Osteocyte (in vitro differentiated cells): ENCODE measurements at regions not wholly inside any gene's neighbourhood (a gene's known extent, or its start where the extent isn't known, plus 50 kb on each side); places are given as distances from the start of the nearest gene placed in this dataset.

Experiments
- DNase-seq: peaks from one replicate; pipeline ENCODE4 v3.0.0; 2021; ENCODE audit warnings: mixed read lengths; ENCODE audit not compliant: unreplicated experiment; ENCODE audit errors: extremely low spot score
- H3K27ac Mint-ChIP-seq: one replicate; pipeline ENCODE4 v1.8.0; 2021; ENCODE audit warnings: mild to moderate bottlenecking, mixed read lengths; ENCODE audit not compliant: unreplicated experiment
- H3K27me3 Mint-ChIP-seq: one replicate; pipeline ENCODE4 v1.8.0; 2021; ENCODE audit warnings: mixed read lengths; ENCODE audit not compliant: unreplicated experiment
- H3K36me3 Mint-ChIP-seq: one replicate; pipeline ENCODE4 v1.8.0; 2021; ENCODE audit warnings: mixed read lengths; ENCODE audit not compliant: unreplicated experiment
- H3K4me1 Mint-ChIP-seq: one replicate; pipeline ENCODE4 v1.8.0; 2021; ENCODE audit warnings: mixed read lengths; ENCODE audit not compliant: unreplicated experiment
- H3K4me3 Mint-ChIP-seq: one replicate; pipeline ENCODE4 v1.8.0; 2021; ENCODE audit warnings: mild to moderate bottlenecking, moderate library complexity, mixed read lengths; ENCODE audit not compliant: unreplicated experiment
- H3K9me3 Mint-ChIP-seq: one replicate; pipeline ENCODE4 v1.8.0; 2021; ENCODE audit warnings: mixed read lengths; ENCODE audit not compliant: unreplicated experiment
- CTCF ChIP-seq: fragments of 200-600 bp; sonication (generic); IDR thresholded peaks from 2 replicates; pipeline ENCODE4 v1.5.0; 2021; ENCODE audit warnings: antibody characterized with exemption, mild to moderate bottlenecking, moderate library complexity

- Mint-ChIP-seq H3K9me3 (no peaks in the 10 kb centered on the region), H3K36me3 (no peaks in the 10 kb centered on the region), H3K27me3 (peaks cover 3% of the 10 kb centered on the region), H3K4me1 (no peaks in the 10 kb centered on the region), H3K27ac (no peak overlapping the region), H3K4me3 (no peak overlapping the region)
- no peak for TF ChIP-seq CTCF
- no peak for DNase-seq
Observed at GRCh38 chr2:176845718-176846117, 366.9 kb upstream of the HNRNPA3 start.

GRCh38 chr2:176847575-176847974, 365.0 kb upstream of the HNRNPA3 start:
- Mint-ChIP-seq H3K27me3 (peaks cover 3% of the 10 kb centered on the region), H3K4me1 (no peaks in the 10 kb centered on the region), H3K36me3 (no peaks in the 10 kb centered on the region), H3K27ac (no peak overlapping the region), H3K4me3 (no peak overlapping the region), H3K9me3 (no peaks in the 10 kb centered on the region)
- TF ChIP-seq CTCF, result no peak
- no peak for DNase-seq

- peaks cover 3% of the 10 kb centered on the region for H3K27me3 Mint-ChIP-seq
- H3K4me3 Mint-ChIP-seq, result no peak overlapping the region
- no peaks in the 10 kb centered on the region for H3K9me3 Mint-ChIP-seq
- H3K27ac Mint-ChIP-seq, result no peak overlapping the region
- DNase-seq, result no peak
- H3K4me1 Mint-ChIP-seq, result no peaks in the 10 kb centered on the region
- no peaks in the 10 kb centered on the region for H3K36me3 Mint-ChIP-seq
- no peak for TF ChIP-seq CTCF
Observed at GRCh38 chr2:176848844-176849243, 363.8 kb upstream of the HNRNPA3 start.

- Mint-ChIP-seq H3K4me3 (no peak overlapping the region), H3K4me1 (no peaks in the 10 kb centered on the region), H3K9me3 (no peaks in the 10 kb centered on the region), H3K36me3 (no peaks in the 10 kb centered on the region), H3K27ac (no peak overlapping the region), H3K27me3 (peaks cover 3% of the 10 kb centered on the region)
- DNase-seq, result no peak
- no peak for TF ChIP-seq CTCF
Observed at GRCh38 chr2:176851200-176851888, 361.2 kb upstream of the HNRNPA3 start.

GRCh38 chr2:176851889-176852483, 360.6 kb upstream of the HNRNPA3 start:
- TF ChIP-seq CTCF, result no peak
- Mint-ChIP-seq H3K27ac (no peak overlapping the region), H3K36me3 (no peaks in the 10 kb centered on the region), H3K4me3 (no peak overlapping the region), H3K4me1 (no peaks in the 10 kb centered on the region), H3K9me3 (no peaks in the 10 kb centered on the region), H3K27me3 (peaks cover 3% of the 10 kb centered on the region)
- no peak for DNase-seq
